HepG2 (cell line): ENCODE measurements at regions not wholly inside any gene's neighbourhood (a gene's known extent, or its start where the extent isn't known, plus 50 kb on each side); places are given as distances from the start of the nearest gene placed in this dataset.

Experiments used
- ATAC-seq: fragments of 200-7000 bp; cut with Tn5 transposase; 3 replicates; pipeline ENCODE4 v1.9.1; 2020; ENCODE audit warnings: mild to moderate bottlenecking, moderate library complexity
- BruUV-seq: library from RNA; stranded (reverse); fragments of 400-500 nt; replicated peaks from 2 replicates; lab custom pipeline; 2021; lab: Mats Ljungman, UMichigan
- CTCF ChIA-PET: fragments of 300-600 bp; formaldehyde crosslinking; extraction: SDS; loops from one replicate; lab custom pipeline; 2021; ENCODE audit warnings: low total read pairs, inconsistent platforms, low intra/inter-chr PET ratio; lab: Yijun Ruan, JAX
- POLR2A ChIA-PET: fragments of 350-600 bp; sonication (Branson Sonifier 250); formaldehyde crosslinking; loops from one replicate; lab custom pipeline; 2020; ENCODE audit warnings: antibody characterized with exemption, inconsistent platforms; lab: Yijun Ruan, JAX
- DNase-seq: peaks from one replicate; pipeline ENCODE4 v3.0.0-alpha.2; 2015; ENCODE audit warnings: low spot score
- FAIRE-seq: peaks from 3 replicates; lab custom pipeline; 2011; peaks lifted over from hg19 to GRCh38; lab: Jason Lieb, UNC
- H2AFZ ChIP-seq: one replicate; pipeline ENCODE4 v1.6.1; 2011; ENCODE audit warnings: low read length, inconsistent platforms
- H3K27ac ChIP-seq: fragments of 300-600 bp; 3 replicates; pipeline ENCODE4 v1.8.0; 2011; ENCODE audit warnings: mixed run types, mild to moderate bottlenecking, mixed read lengths, low read length, inconsistent platforms; ENCODE audit not compliant: insufficient read depth; ENCODE audit errors: extremely low read length
- H3K27me3 ChIP-seq, 2 experiments: fragments of 200-600 bp in 1 of 2; 2 replicates in 1 of 2; 3 replicates in 1 of 2; pipeline versions ENCODE4 v1.6.0 to v1.8.0; 2011; ENCODE audit warnings: low read length in 2 of 2, mild to moderate bottlenecking in 2 of 2, moderate library complexity in 2 of 2, inconsistent platforms in 1 of 2; ENCODE audit not compliant: insufficient read depth in 2 of 2, control insufficient read depth in 1 of 2
- H3K36me3 ChIP-seq, 2 experiments: fragments of 200-600 bp in 1 of 2; replicated peaks in 1 of 2; 2 replicates in 1 of 2; 3 replicates in 1 of 2; pipeline versions ENCODE4 v1.5.1 to v1.8.0; 2011; ENCODE audit warnings: low read length in 2 of 2, inconsistent platforms in 1 of 2; ENCODE audit not compliant: insufficient read depth in 2 of 2, control insufficient read depth in 1 of 2
- H3K4me1 ChIP-seq: 2 replicates; pipeline ENCODE4 v1.5.1; 2012; ENCODE audit warnings: low read length, inconsistent platforms; ENCODE audit not compliant: insufficient read depth
- H3K4me2 ChIP-seq: 2 replicates; pipeline ENCODE4 v1.6.0; 2011; ENCODE audit warnings: low read depth, low read length, inconsistent platforms
- H3K4me3 ChIP-seq, 3 experiments: fragments of 200-600 bp in 1 of 3; sonication (generic), shearing (Covaris generic) in 1 of 3; replicated peaks in 1 of 3; 2 replicates each; pipeline ENCODE4 v1.5.1; 2011 to 2016; ENCODE audit warnings: low read length in 3 of 3, inconsistent platforms in 2 of 3, low read depth in 2 of 3, mild to moderate bottlenecking in 2 of 3, control low read depth in 1 of 3, mixed read lengths in 1 of 3; ENCODE audit not compliant: insufficient read depth in 1 of 3
- H3K79me2 ChIP-seq: one replicate; pipeline ENCODE4 v1.6.1; 2011; ENCODE audit warnings: low read length, inconsistent platforms; ENCODE audit not compliant: insufficient read depth
- H3K9ac ChIP-seq: 2 replicates; pipeline ENCODE4 v1.6.0; 2011; ENCODE audit warnings: mild to moderate bottlenecking, low read depth, low read length, inconsistent platforms; ENCODE audit not compliant: insufficient read depth
- H3K9me3 ChIP-seq: 2 replicates; pipeline ENCODE4 v1.5.1; 2012; ENCODE audit warnings: mild to moderate bottlenecking, low read length
- H4K20me1 ChIP-seq: 2 replicates; pipeline ENCODE4 v1.6.0; 2011; ENCODE audit warnings: inconsistent platforms, mild to moderate bottlenecking, low read length, moderate library complexity; ENCODE audit not compliant: insufficient read depth
- ASH2L ChIP-seq: fragments of 300-600, 200-600 bp; sonication (generic); IDR thresholded peaks from 2 replicates; pipeline ENCODE4 v1.7.0; 2017; ENCODE audit warnings: low read depth, mild to moderate bottlenecking, moderate library complexity, mixed read lengths, low read length; ENCODE audit not compliant: insufficient read length
- EZH2 ChIP-seq: conservative IDR thresholded peaks from 2 replicates; pipeline ENCODE4 v1.6.1; 2012; ENCODE audit warnings: mild to moderate bottlenecking, low read depth, low read length, moderate library complexity
- WGBS: methylation state at CpG from one replicate; pipeline ENCODE4 v1.1.6; 2017; ENCODE audit warnings: low lambda C conversion rate; 5-methylcytosine and 5-hydroxymethylcytosine counted together
- in situ Hi-C: cut with HindIII; loops from 2 replicates; pipeline ENCODE4 v1.10.0; 2017; ENCODE audit warnings: low pct_unique_long_range_greater_than_20kb; ENCODE audit not compliant: extremely low pct_ligation_motif_present
- intact Hi-C: fragments of 100-400 bp; cut with micrococcal nuclease; formaldehyde crosslinking; loops from one replicate; pipeline ENCODE4 v1.10.0; 2022; ENCODE audit not compliant: unreplicated experiment
- TF ChIP-seq, protein P1 (sequence below): sonication (generic); formaldehyde crosslinking; IDR thresholded peaks from 2 replicates; pipeline ENCODE4 v1.4.0; 2020; ENCODE audit warnings: missing genetic modification reagents, borderline replicate concordance

DNA sequence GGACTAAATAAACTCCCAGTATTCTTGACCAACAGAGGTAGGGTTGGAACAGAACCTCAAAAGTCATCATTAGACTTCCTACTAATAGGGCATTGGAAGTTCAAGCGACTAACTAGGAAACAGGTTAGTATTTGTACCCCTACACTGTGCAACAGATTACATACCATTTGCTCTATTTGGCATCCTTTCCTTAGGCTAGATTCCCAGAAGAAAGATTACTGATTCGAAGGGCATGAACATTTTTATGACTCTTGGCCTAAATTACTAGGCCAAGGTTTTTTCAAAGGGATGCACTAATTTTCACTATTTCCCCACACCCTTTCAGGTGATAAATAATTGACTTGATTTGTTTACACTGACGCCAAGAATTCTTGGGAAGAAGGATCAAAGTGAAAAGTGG, 104.8 kb upstream of the CYP1B1 start:
- no peak overlapping the region for H3K9ac ChIP-seq
- ChIA-PET CTCF (no interaction called here), POLR2A (no interaction called here)
- H4K20me1 ChIP-seq, result no peaks in the 10 kb centered on the region
- DNase-seq (no peak), ATAC-seq (no peak), FAIRE-seq (no peak)
- no peaks in the 10 kb centered on the region for H3K36me3 ChIP-seq
- no peak overlapping the region for H2AFZ ChIP-seq
- no peak overlapping the region for H3K4me3 ChIP-seq
- H3K27ac ChIP-seq, result no peak overlapping the region
- no peak overlapping the region for H3K4me2 ChIP-seq
- intact Hi-C loops (no loop called here), in situ Hi-C loops (no loop called here)
- no peaks in the 10 kb centered on the region for H3K9me3 ChIP-seq
- 6% methylated on average over 3 of the region's 3 CpGs for WGBS
- H3K79me2 ChIP-seq, result no peaks in the 10 kb centered on the region
- no TSS peak for BruUV-seq
- TF ChIP-seq EZH2 (no peak), ASH2L (no peak)
- TF ChIP-seq, protein P1, sequence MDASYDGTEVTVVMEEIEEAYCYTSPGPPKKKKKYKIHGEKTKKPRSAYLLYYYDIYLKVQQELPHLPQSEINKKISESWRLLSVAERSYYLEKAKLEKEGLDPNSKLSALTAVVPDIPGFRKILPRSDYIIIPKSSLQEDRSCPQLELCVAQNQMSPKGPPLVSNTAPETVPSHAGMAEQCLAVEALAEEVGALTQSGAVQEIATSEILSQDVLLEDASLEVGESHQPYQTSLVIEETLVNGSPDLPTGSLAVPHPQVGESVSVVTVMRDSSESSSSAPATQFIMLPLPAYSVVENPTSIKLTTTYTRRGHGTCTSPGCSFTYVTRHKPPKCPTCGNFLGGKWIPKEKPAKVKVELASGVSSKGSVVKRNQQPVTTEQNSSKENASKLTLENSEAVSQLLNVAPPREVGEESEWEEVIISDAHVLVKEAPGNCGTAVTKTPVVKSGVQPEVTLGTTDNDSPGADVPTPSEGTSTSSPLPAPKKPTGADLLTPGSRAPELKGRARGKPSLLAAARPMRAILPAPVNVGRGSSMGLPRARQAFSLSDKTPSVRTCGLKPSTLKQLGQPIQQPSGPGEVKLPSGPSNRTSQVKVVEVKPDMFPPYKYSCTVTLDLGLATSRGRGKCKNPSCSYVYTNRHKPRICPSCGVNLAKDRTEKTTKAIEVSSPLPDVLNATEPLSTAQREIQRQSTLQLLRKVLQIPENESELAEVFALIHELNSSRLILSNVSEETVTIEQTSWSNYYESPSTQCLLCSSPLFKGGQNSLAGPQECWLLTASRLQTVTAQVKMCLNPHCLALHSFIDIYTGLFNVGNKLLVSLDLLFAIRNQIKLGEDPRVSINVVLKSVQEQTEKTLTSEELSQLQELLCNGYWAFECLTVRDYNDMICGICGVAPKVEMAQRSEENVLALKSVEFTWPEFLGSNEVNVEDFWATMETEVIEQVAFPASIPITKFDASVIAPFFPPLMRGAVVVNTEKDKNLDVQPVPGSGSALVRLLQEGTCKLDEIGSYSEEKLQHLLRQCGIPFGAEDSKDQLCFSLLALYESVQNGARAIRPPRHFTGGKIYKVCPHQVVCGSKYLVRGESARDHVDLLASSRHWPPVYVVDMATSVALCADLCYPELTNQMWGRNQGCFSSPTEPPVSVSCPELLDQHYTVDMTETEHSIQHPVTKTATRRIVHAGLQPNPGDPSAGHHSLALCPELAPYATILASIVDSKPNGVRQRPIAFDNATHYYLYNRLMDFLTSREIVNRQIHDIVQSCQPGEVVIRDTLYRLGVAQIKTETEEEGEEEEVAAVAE (CRISPR knock-in tag), result no peak
- peaks cover 0 to 15% of the 10 kb centered on the region in 2 experiments; a peak in 2 of 5 replicates for H3K27me3 ChIP-seq
- H3K4me1 ChIP-seq, result no peaks in the 10 kb centered on the region
